GM19395 (cell line): ENCODE measurements at regions not wholly inside any gene's neighbourhood (a gene's known extent, or its start where the extent isn't known, plus 50 kb on each side); places are given as distances from the start of the nearest gene placed in this dataset.
"Not testable (repeated sequence)": the region's sequence is repeated elsewhere in the genome, so short reads cannot be mapped to it uniquely, and the experiment has no call there.

Experiments used
- ATAC-seq: cut with Tn5 transposase; IDR thresholded peaks from one replicate; pipeline ENCODE4 v1.9.1; 2021; ENCODE audit warnings: mild to moderate bottlenecking, moderate library complexity; ENCODE audit not compliant: unreplicated experiment

DNA sequence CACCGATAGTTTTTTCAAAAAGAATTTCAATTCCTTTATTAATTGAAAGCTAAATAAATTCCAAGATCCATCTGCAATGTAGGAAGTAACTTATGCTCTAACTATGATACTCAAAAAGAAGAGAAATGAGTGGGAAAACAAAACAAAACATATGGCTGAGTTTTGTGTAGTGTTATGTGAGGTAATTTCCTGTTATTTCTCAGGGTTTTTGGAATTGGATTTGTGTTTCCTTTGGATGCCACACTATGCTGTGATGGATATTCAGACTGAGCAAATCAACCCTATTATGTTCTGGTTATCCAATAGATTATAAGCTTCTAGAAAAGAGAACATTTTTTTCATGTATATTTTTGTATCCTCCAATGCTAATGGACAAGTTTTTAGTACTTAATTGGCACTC is 73.4 kb upstream of the RAPGEF2 start:
- ATAC-seq, result no peak

DNA sequence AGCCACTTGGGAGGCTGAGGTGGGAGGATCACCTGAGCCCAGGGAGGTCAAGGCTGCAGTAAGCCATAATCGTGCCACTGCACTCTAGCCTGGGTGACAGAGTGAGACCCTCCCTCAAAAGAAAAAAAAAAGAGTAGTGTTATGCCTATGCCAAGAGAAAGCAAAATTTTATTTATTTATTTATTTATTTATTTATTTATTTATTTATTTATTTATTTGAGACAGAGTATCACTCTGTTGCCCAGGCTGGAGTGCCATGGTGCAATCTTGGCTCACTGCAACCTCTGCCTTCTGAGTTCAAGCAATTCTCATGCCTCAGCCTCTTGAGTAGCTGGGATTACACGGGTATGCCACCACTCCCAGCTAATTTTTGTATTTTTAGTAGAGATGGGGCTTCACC is 72.6 kb upstream of the RAPGEF2 start:
- ATAC-seq, result not testable (repeated sequence)

DNA sequence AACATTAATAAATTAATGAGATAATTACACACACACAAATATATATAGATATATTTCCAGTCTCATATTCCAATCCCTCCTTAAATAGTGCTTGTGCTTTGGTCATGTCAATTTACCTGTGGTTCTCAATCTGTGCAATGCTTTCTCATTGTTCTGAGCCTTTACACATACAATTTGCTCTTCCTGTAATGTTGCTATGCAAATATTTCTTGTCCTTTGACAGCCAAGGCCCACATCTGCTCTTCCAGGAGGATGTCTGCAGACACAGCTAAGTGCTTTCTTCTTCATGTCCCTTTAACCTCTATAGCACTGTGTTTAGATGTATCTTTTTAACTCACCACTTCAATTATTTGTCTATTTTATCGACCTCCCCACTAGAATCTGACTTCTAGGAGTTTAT is 67.3 kb upstream of the RAPGEF2 start:
- ATAC-seq, result peak; percentile 78

DNA sequence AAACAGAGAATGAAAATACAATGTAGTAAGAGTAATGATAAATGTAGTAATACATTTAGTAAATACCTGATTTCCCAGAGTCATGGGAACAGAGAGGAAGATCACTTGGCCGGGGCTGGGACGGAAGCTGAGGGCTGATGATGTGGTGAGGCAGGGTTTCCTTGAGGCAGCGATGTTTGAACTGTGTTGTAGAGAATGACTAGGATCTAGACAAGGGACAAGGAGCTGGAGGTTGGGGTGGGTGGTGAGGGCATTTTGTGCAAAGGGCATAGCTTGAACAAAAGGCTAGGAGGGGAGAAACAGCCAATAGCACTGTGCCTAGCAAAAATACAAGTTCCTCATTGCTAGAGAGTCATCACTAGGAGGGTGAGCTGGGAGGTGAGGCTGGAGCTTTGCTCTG is 64.3 kb upstream of the RAPGEF2 start:
- ATAC-seq, result no peak

DNA sequence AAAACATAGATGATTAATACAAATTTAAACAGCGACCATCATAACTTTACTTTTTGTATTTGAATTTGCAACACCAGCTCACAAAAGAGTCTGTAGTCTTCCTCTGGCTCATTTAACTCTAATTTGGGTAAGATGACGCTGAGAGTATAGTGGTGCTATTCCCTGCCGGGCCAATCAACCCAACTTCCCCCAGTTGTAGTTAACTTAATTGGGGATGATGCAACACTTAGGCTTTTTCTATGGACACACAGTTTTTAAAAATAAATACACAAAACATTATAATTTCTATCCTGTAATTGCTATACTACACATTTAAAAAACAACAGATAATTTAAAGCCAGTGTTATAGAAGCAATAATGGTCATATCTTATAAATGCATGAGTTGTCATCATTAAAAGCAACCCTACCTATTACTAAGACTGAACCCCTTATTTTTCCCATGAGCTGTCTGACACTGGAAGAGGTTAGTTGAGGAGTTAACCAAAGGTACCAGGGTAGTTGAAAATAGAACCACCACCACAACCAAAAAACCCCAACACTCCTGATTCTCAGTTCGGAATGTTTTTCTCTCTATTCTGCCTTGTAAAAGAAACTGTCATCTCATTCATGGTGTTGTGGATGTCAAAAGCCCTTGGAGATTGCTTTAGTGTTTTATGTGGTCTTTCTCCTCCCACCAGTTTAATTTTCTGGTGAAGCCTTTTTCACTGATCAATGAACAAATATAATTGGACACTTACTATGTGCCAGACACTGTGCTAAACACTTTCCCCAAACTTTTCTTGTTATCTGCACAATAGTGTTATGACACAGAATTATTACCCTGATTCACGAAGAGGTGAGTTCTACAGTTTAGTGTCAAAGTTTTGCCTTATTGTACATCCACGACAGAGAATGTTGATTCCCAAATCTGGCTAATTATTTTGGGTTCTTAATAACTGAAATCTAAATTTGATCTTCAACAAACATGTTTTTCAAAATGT is 61.5 kb upstream of the RAPGEF2 start:
- no peak for ATAC-seq

DNA sequence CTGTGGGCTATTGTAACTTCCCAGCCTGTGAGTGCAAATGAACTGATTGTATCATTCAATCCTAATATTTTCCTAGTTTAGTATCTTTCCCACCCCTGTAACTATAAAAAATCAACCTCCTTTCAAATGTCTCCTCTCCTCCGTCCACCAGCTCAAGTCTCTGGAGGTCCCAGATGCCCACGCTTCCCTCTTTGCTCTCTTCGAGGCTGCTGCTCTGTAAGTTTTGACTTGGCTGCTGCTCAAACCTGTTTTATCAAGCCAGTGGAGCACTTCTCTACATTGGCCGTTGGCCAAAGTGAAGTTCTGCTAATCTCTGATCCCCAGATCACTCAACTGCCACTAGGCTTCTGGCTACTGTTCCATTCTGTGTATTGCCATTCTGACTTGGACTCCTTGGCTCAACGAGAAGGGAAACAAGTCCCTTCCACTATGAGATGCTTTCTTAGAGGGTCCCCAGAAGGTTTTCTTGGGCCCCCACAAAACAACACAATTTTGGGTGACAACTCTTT is 60.7 kb upstream of the RAPGEF2 start:
- peak; percentile 54 for ATAC-seq

DNA sequence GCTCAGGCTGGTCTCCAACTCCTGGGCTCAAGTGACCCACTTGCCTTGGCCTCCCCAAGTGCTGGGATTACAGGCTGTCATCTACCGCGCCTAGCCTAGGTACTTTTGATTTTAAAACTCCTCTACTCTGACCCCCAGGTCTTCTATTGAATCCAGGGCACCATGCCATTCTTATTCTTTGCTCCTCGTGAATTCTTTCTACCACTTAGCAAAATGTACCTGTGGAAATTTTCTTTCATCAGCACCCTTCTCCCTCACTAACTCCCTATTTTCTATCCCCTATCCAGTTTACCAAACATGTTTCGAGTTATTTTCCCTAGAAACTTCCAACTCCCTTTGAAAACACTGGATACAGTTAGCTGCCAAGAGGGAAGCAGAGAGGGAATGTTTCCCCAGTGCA is 60.0 kb upstream of the RAPGEF2 start:
- ATAC-seq, result no peak

DNA sequence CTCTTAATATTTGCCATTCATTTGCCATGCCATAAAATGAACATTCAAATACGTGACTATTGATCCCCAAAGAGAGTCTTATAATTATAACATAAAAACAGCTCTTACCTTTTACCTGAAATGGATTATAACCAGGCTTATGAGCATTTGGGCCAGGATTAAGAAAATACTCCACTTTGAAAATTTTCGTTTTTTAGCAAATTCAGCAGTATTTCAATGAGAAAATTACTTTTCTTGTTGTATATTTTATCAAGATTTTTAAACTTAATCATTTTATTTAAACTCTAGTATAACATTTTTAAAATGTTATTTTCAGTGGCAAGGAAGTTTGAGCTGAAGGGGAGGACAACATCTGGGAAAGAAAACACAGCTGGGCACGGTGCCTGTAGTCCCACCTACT is 59.0 kb upstream of the RAPGEF2 start:
- ATAC-seq, result no peak

DNA sequence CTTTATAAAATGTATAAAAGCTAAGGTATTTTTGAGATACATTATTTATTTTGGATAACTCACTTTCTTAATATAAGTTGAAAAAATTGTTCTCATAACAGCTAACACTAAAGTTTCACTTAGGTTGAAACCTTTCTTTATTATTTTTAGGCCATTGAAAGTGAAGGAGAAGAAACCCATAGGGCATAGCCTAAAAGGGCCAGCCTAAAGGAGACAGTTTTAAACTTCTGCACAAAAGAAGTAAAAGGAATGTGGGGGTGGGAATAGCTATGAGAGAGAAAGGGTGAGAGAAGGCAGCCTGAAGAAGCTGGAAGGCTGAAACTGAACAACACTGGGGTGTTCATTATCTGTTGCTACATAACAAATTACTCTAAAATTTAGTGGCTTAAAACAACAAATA is 57.6 kb upstream of the RAPGEF2 start:
- peak; percentile 55 for ATAC-seq

DNA sequence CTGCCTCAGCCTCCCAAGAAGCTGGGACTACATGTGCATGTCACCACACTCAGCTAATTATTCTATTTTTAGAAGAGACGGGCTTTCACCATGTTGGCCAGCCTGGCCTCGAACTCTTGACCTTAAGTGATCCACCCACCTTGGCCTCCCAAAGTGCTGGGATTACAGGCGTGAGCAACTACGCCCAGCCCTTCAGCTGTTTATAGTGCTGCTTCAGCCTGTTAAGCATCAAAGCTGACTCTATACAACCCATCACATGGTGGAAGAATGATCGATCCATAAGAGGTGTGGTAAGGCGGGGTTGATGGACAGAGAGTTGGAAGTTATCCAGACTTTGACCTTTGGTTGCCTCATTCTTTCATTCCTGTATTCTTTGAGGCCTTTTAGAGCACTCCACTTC is 56.2 kb upstream of the RAPGEF2 start:
- ATAC-seq, result no peak

DNA sequence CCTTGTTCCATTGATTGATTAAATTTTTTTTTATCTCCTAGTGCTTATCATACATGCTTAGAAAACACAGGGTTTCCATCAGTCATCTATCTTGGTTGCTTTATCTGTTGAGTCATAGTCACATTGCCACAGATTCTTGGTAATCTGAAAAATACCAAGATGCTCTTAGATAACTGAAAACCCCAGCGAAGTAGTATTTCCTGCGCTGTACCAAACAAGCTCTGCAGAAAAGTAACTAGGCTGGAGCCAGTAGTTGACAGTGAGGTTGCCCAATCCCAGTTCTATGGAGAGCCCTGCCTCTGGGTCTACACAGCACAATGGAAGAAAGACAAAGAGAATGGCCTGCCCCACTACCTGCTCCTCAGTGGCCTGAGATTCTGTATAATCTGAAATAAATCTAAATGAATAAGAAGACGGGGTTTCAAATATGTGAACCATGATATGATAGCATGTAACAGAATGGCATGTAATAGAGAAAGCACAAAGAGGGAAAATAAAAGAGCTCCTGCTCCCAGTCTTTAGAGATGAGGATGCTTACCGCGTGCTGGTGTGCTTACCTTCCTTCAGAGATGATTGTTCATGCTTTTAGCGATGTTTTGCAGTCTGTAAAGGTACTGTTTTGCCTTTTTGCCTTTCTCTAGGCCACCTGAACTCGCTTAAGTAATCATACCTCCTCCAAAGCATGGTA is 55.3 kb upstream of the RAPGEF2 start:
- no peak for ATAC-seq

DNA sequence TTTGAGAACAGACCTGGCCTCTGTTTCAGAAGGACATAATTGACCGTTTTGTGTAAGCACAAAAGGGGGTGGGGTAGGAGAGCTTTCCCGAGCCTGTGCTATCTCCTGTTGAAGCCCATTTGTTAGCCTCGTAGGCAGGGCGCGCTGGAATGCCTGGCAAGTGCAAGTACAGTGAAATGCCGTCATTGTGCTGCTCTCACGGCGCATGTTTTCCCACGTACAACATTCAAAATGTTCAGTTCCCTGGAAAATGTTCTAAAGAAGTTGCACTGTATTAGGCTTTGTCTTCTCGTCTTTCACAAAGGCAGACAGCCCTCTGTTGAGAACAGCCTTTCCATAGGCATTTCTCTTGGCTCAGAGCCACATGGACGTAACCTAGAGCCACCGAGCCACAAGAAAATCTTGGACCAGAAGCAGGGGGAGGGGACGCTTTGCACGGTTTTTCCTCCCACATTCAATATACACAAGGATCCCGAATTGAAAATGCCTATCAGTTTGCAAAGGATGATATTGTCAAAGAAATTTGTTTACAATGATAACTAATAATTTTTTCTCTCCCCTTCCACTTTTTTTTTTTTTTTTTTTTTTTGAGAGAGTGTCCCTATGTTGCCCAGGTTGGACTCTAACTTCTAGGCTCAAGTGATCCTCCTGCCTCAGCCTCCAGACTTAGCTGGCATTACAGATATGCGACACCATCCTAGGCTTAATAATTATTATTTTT is 54.6 kb upstream of the RAPGEF2 start:
- ATAC-seq, result no peak

DNA sequence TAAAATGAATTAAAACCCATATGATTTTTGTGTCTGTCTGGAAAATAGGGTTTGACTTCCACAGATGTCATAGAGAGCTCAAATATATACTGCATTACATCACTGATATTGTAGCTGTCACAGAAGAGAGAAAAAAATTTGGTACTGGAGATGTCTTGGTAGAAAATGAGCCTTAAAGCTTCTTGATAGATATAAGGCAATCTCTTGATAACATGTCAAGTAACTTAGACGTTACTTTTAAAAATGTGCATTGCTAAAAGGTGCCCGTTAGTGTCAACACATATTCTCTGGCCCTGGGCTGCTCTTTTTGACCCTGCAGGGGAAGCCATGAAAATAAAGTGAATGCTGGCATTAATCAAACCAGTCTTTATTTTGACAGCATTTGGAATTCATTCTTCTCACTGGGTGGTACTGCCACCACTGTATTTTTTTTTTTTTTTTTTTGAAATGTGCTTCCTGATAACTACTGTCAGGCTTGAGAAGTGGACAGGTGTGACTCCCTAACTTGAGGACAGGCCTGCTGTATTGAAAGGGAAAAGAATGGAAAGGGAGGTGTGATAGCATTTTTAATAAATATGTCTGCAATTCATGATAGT is 53.0 kb upstream of the RAPGEF2 start:
- no peak for ATAC-seq

DNA sequence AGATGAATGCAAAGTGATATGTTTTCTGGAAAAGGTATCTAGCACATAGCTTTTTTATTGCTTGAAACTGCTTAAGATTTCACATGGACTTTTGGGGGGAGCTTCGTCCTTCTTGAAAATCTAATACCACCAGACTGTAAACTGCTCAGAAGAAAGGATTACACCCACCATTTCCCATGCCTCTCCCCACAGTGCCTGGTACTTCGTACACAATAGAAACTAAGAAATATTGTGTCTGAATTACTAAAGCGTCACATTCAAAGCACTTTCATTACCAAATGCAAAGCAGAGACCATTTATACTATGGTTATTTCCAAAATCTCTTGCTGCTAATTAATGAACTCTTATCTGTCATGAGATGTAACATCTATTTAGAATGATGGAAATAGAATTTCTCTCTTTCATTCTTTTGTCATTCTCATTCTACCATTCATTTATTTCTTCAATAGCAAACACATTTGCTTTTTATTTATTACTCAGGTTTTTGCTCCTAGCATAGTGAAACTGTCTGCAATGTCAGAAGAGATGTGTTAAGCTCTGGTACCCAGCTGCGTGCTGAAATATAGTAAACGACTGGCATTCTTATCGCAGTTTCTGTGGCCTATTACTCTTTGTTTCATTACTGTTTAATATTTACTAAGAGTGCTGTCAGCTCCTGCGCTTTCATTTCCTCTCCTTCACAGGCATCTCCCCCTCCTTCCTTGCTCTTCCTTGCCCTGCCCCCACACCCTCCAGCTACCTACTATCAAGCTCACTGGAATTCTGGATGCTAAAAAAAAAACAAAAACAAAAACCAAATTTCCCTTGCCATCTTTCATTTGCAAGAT is 51.4 kb upstream of the RAPGEF2 start:
- peak; percentile 90 for ATAC-seq

DNA sequence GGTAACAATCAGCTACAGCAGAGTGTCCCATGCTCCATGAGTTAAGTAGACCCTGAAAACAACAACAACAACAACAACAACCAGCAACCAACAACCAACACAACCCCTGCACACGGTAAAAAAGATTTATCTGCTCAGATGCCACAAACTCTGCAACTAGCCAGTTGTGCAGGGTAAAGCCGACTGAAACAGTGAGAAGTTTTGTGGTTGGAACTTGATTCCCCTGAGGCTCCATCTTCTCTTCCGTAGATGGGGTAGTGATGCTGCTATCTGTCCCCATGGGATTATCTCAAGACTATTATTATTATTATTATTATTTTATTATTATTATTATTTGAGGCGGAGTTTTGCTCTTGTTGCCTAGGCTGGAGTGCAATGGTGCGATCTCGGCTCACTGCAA is 50.6 kb upstream of the RAPGEF2 start:
- peak; percentile 41 for ATAC-seq
